ENCODE measurements at regions not wholly inside any gene's neighbourhood (a gene's known extent, or its start where the extent isn't known, plus 50 kb on each side); places are given as distances from the start of the nearest gene placed in this dataset.

GRCh38 chr5:74153255-74153790, 487.2 kb downstream of the ENC1 start:
- TF ChIP-seq EZH2phosphoT487 (IDR thresholded peaks at IDR 0.05; ENCODE audit: borderline replicate concordance), result no peak
- no peak for TF ChIP-seq ZBTB33 (IDR thresholded peaks at IDR 0.05; ENCODE audit: extremely low read depth, insufficient replicate concordance, low read length)
- no peak for TF ChIP-seq SIN3A (IDR thresholded peaks at IDR 0.05; ENCODE audit: low read depth)
- no peak for TF ChIP-seq SP1 (IDR thresholded peaks at IDR 0.05; ENCODE audit: low read depth)
- ChIA-PET RAD21 (ENCODE audit: low non-redundant PET in 1 of 2, low total read pairs in 2 of 2, uncharacterized antibody in 2 of 2, unreplicated experiment in 2 of 2) (no interaction called here), POLR2A (no interaction called here), CTCF (no interaction called here)
- Histone ChIP-seq H3K9me2 (ENCODE audit: insufficient read depth) (no peaks in the 10 kb centered on the region; the same call in 1 of the 2 replicates), H3K4me1 (ENCODE audit: control insufficient read depth in 1 of 2, insufficient read depth in 2 of 2, low read length in 2 of 2) (no peaks in the 10 kb centered on the region), H4K20me1 (ENCODE audit: insufficient read depth) (no peaks in the 10 kb centered on the region), H3K4me3 (replicated peaks in 1 of 2; ENCODE audit: low read depth in 1 of 2, low read length in 2 of 2) (no peak overlapping the region), H3K4me2 (ENCODE audit: low read length) (no peak overlapping the region), H3K27ac (ENCODE audit: low read depth, low read length) (no peak overlapping the region), H3K79me2 (ENCODE audit: insufficient read depth, low read length) (no peaks in the 10 kb centered on the region), H2AFZ (ENCODE audit: low read depth, low read length, poor library complexity, severe bottlenecking) (no peak overlapping the region), H3K36me3 (ENCODE audit: control insufficient read depth in 1 of 2, insufficient read depth in 2 of 2, low read length in 2 of 2) (no peaks in the 10 kb centered on the region), H3K27me3 (ENCODE audit: insufficient read depth, low read length) (no peaks in the 10 kb centered on the region), H3K9ac (ENCODE audit: low read length) (no peak overlapping the region), H3K9me3 (ENCODE audit: control insufficient read depth in 1 of 2, insufficient read depth in 1 of 2, low read depth in 1 of 2, low read length in 2 of 2) (no peaks in the 10 kb centered on the region)
- no TSS peak for BruUV-seq (replicated peaks)
- intact Hi-C loops (cut with micrococcal nuclease), result no loop called here
- DNase-seq (ENCODE audit: low read depth, low spot score), result no peak
- ATAC-seq, result no peak

DNA sequence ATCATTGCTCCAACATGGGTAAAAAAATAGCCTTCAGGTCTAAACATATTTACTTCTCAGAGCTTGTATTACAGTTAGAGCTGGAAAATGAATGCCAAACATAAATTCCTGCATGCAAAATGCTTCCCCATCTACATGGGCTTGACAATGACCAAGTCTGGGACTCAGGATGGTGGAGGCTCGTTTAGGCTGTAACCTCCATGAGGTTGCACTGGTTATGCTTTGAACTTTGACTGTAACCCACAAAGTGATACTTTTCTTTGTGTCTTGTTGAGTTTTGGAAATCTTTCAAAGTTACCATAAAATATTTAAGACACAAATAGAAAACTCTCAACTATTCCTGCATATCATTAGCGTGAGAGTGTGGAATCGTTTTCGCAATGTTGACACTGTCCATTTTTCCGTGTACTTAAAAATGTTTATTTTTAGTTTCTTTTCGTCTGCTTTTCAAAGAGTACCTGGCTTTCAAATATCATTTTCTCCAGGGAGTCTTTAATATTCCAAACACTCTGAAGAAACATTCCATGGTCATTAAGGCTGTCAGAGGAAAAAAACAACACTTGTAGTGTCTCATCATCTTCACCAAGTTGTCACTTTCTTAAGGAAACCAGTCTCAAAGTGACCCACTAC, 487.8 kb downstream of the ENC1 start:
- intact Hi-C loops (cut with micrococcal nuclease), result no loop called here
- ATAC-seq (no peak), DNase-seq (ENCODE audit: low read depth, low spot score) (no peak)
- CTCF ChIA-PET, result no interaction called here
- Histone ChIP-seq H3K79me2 (ENCODE audit: insufficient read depth, low read length) (no peaks in the 10 kb centered on the region), H3K9ac (ENCODE audit: low read length) (no peak overlapping the region), H4K20me1 (ENCODE audit: insufficient read depth) (no peaks in the 10 kb centered on the region), H3K27ac (ENCODE audit: low read depth, low read length) (no peak overlapping the region), H2AFZ (ENCODE audit: low read depth, low read length, poor library complexity, severe bottlenecking) (no peak overlapping the region), H3K27me3 (ENCODE audit: insufficient read depth, low read length) (no peaks in the 10 kb centered on the region), H3K4me1 (ENCODE audit: control insufficient read depth in 1 of 2, insufficient read depth in 2 of 2, low read length in 2 of 2) (no peaks in the 10 kb centered on the region), H3K4me2 (ENCODE audit: low read length) (no peak overlapping the region), H3K36me3 (ENCODE audit: control insufficient read depth in 1 of 2, insufficient read depth in 2 of 2, low read length in 2 of 2) (no peaks in the 10 kb centered on the region), H3K9me2 (ENCODE audit: insufficient read depth) (no peaks in the 10 kb centered on the region; the same call in 1 of the 2 replicates), H3K4me3 (replicated peaks in 1 of 2; ENCODE audit: low read depth in 1 of 2, low read length in 2 of 2) (no peak overlapping the region), H3K9me3 (ENCODE audit: control insufficient read depth in 1 of 2, insufficient read depth in 1 of 2, low read depth in 1 of 2, low read length in 2 of 2) (no peaks in the 10 kb centered on the region)
- TF ChIP-seq TCF7L2 (IDR thresholded peaks at IDR 0.05; ENCODE audit: borderline replicate concordance, extremely low read depth, insufficient read depth, insufficient read length) (no peak), EGR1 (IDR thresholded peaks at IDR 0.05; ENCODE audit: low read depth) (no peak), EZH2 (IDR thresholded peaks at IDR 0.05) (no peak), RAD21 (IDR thresholded peaks at IDR 0.05; ENCODE audit: low read depth) (no peak), CBX3 (IDR thresholded peaks at IDR 0.05; ENCODE audit: low read depth) (no peak)
- POLR2A ChIA-PET, result no interaction called here
- RAD21 ChIA-PET (ENCODE audit: low non-redundant PET in 1 of 2, low total read pairs in 2 of 2, uncharacterized antibody in 2 of 2, unreplicated experiment in 2 of 2), result no interaction called here
- BruUV-seq (replicated peaks), result no TSS peak
